Activated B cell treated with CpG ODN at 0.5 μM for 24 hours (primary cell): ENCODE measurements at regions not wholly inside any gene's neighbourhood (a gene's known extent, or its start where the extent isn't known, plus 50 kb on each side); places are given as distances from the start of the nearest gene placed in this dataset.

Experiments used
- ATAC-seq: fragments of 200-7000 bp; cut with Tn5 transposase; one replicate; pipeline ENCODE4 v1.10.0; 2021; ENCODE audit warnings: low read depth, mild to moderate bottlenecking, moderate library complexity
- CTCF ChIA-PET: fragments of 350-600 bp; sonication (Branson Sonifier 250); formaldehyde crosslinking; loops from one replicate; lab custom pipeline; 2021; ENCODE audit warnings: antibody characterized with exemption; lab: Charles Lee
- POLR2A ChIA-PET: fragments of 350-600 bp; sonication (Branson Sonifier 250); formaldehyde crosslinking; loops from one replicate; lab custom pipeline; 2021; ENCODE audit warnings: antibody characterized with exemption; lab: Charles Lee
- DNase-seq: peaks from one replicate; pipeline ENCODE4 v3.0.0; 2022
- H3K27ac Mint-ChIP-seq: one replicate; pipeline ENCODE4 v1.8.0; 2020; ENCODE audit warnings: mixed read lengths
- H3K27me3 Mint-ChIP-seq: one replicate; pipeline ENCODE4 v1.8.0; 2021; ENCODE audit warnings: mixed read lengths
- H3K36me3 Mint-ChIP-seq: one replicate; pipeline ENCODE4 v1.8.0; 2021; ENCODE audit warnings: low read depth, mixed read lengths
- H3K4me1 Mint-ChIP-seq: one replicate; pipeline ENCODE4 v1.8.0; 2021; ENCODE audit warnings: mixed read lengths
- H3K4me3 Mint-ChIP-seq: one replicate; pipeline ENCODE4 v1.8.0; 2020; ENCODE audit warnings: mild to moderate bottlenecking, mixed read lengths
- H3K9me3 Mint-ChIP-seq: one replicate; pipeline ENCODE4 v1.8.0; 2020; ENCODE audit warnings: mixed read lengths
- intact Hi-C: fragments of 100-400 bp; cut with micrococcal nuclease; formaldehyde crosslinking; loops from one replicate; pipeline ENCODE4 v1.15.1; 2024
- TF ChIP-seq, protein P1 (sequence below): fragments of 200-600 bp; IDR thresholded peaks from one replicate; pipeline ENCODE4 v1.8.0; 2022; ENCODE audit warnings: antibody characterized with exemption, mild to moderate bottlenecking

DNA sequence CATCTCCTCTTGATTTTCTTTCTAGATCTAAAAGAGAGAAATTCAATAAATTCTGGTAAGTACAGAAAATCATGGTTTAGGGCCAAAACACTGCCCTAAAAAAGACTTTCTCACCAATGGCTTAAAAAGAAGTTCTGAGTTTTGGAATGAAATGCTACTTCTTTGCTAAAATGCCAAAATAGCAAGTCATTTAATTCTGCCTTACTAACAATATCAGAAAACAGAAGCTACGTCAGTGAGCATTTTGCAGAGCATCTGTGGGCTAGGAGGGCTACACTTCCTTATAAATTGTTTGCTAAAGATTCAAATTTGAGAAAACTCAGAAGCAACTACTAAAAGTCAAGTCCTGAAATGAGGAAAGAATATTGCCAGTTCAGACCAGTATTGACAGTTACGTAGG lies 560.8 kb upstream of the CELF2 start:
- Mint-ChIP-seq H3K27ac (no peak overlapping the region), H3K36me3 (no peaks in the 10 kb centered on the region), H3K27me3 (no peaks in the 10 kb centered on the region), H3K4me1 (no peaks in the 10 kb centered on the region), H3K9me3 (peaks cover 3% of the 10 kb centered on the region), H3K4me3 (no peak overlapping the region)
- no peak for ATAC-seq
- CTCF ChIA-PET, result no interaction called here
- POLR2A ChIA-PET, result no interaction called here
- DNase-seq, result no peak
- intact Hi-C loops, result no loop called here
- TF ChIP-seq, protein P1, sequence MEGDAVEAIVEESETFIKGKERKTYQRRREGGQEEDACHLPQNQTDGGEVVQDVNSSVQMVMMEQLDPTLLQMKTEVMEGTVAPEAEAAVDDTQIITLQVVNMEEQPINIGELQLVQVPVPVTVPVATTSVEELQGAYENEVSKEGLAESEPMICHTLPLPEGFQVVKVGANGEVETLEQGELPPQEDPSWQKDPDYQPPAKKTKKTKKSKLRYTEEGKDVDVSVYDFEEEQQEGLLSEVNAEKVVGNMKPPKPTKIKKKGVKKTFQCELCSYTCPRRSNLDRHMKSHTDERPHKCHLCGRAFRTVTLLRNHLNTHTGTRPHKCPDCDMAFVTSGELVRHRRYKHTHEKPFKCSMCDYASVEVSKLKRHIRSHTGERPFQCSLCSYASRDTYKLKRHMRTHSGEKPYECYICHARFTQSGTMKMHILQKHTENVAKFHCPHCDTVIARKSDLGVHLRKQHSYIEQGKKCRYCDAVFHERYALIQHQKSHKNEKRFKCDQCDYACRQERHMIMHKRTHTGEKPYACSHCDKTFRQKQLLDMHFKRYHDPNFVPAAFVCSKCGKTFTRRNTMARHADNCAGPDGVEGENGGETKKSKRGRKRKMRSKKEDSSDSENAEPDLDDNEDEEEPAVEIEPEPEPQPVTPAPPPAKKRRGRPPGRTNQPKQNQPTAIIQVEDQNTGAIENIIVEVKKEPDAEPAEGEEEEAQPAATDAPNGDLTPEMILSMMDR, result no peak

DNA sequence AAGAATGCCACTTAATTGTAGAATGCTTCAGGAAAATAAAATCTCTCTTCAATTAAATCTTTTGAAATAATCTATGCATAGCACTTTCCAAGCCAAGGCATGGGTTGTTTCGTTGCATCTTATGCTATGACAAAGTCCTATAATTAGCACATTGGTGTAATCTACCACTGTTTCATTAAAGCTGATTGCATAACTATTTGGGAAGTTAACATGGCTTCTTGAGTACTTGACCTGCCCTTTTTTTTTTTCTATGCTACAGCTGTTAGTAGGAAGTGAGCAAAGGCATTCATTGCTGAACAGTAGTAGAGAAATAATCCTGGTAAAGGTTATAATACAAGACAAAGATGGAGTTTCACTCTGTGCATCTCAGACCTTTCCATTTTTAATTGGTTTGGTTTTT lies 557.2 kb upstream of the CELF2 start:
- no peak overlapping the region for H3K4me3 Mint-ChIP-seq
- intact Hi-C loops, result no loop called here

DNA sequence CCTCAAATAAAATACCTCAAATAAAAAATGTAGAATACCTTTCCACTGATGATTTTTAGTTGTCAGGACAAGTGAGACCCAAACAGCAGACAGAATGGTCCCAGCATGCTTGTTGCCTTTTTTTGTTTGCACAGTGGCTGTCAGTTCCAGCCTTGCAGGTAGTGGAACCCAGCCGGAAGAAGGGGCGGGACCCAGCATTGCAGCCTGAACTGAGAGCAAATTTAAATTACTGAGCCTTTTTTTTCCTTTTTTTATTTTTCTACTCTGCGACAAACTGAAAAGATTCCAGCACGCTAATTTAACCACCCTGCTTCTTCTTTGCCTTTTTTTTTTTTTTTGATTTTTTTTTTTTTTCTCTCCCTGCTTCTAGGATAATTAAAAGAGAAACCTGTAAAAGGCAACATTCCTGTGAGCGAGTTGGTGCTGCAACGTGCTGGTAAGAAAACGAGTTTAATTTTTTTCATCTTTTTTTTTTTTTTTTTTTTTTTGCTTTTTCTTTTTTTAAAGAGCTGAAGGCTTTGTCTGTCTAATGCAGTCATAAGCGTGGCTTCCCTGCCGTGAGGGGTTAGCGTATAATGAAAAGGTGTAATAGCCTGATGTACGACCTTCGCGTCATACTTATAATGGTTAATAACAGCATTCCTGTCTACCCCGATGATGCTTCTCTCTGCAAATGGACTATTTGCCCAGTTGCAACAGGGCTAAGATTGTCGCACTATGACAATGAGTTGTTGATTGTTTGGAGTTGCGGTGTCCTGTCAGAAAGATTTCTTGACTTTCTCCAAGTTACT lies 555.3 kb upstream of the CELF2 start:
- Mint-ChIP-seq H3K9me3 (no peaks in the 10 kb centered on the region), H3K27ac (no peak overlapping the region), H3K27me3 (no peaks in the 10 kb centered on the region), H3K4me1 (no peaks in the 10 kb centered on the region), H3K36me3 (no peaks in the 10 kb centered on the region), H3K4me3 (no peak overlapping the region)
- ATAC-seq, result no peak
- DNase-seq, result no peak
- TF ChIP-seq, protein P1, result no peak
- POLR2A ChIA-PET, result no interaction called here
- CTCF ChIA-PET, result no interaction called here
- intact Hi-C loops, result no loop called here

More for the DNA sequence above, 557.2 kb upstream of the CELF2 start:
- Mint-ChIP-seq H3K9me3 (no peaks in the 10 kb centered on the region), H3K36me3 (no peaks in the 10 kb centered on the region), H3K4me1 (no peaks in the 10 kb centered on the region), H3K27ac (no peak overlapping the region), H3K27me3 (no peaks in the 10 kb centered on the region)
- TF ChIP-seq, protein P1, result no peak
- POLR2A ChIA-PET, result no interaction called here
- no peak for ATAC-seq
- CTCF ChIA-PET, result no interaction called here
- no peak for DNase-seq

DNA sequence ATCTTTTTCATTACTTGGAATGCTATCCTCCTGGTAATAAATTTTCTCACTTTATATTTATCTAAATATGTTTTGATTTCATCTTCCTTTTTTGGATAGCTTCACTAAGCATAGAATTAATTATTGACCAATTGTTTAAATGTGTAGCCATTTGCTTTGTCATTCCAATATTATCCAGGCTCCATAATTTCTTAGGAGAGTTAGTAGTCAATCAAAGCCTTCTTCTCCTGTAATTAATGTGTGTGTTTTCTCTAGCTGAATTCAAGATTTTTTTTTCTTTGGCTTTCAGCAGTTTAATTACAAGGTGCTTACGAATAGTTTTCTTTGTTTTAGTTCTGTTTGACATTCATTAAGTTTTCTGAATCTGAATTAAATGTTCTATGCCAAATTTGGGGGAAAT lies 545.9 kb upstream of the CELF2 start:
- intact Hi-C loops, result no loop called here
- no peaks in the 10 kb centered on the region for H3K4me1 Mint-ChIP-seq
- ATAC-seq, result no peak
- no peaks in the 10 kb centered on the region for H3K36me3 Mint-ChIP-seq
- H3K4me3 Mint-ChIP-seq, result no peak overlapping the region
- TF ChIP-seq, protein P1, result no peak
- DNase-seq, result no peak
- POLR2A ChIA-PET, result interaction anchor here (0.5 kb wide), 1 partner anchor 43 kb away, joined by 3 read pairs; no protein-coding TSS in a partner anchor
- H3K9me3 Mint-ChIP-seq, result peaks cover 7% of the 10 kb centered on the region
- CTCF ChIA-PET, result no interaction called here
- no peak overlapping the region for H3K27ac Mint-ChIP-seq
- no peaks in the 10 kb centered on the region for H3K27me3 Mint-ChIP-seq

DNA sequence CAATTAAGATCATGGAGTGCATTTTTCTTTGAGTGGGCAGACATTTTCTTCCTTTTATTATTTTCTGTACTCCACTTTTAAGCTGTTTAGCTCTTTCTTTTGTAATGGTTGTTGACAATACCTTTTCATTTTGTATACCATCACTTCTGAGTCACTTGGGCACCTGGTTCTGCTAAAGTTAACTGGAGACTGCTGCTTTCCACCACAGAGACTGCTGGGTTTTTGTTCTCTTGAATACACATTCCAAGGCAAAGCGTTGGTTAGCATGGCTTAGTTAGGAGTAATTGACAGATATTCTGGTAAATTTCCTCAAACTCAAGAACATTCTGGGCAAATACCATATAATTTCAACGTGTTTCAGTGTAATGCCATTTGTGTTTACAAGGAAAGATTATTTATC lies 541.9 kb upstream of the CELF2 start:
- H3K4me3 Mint-ChIP-seq, result no peak overlapping the region
- no peaks in the 10 kb centered on the region for H3K36me3 Mint-ChIP-seq
- ATAC-seq, result no peak
- ChIA-PET CTCF (no interaction called here), POLR2A (no interaction called here)
- peaks cover 7% of the 10 kb centered on the region for H3K9me3 Mint-ChIP-seq
- H3K4me1 Mint-ChIP-seq, result no peaks in the 10 kb centered on the region
- intact Hi-C loops, result no loop called here
- H3K27ac Mint-ChIP-seq, result no peak overlapping the region
- peaks cover 2% of the 10 kb centered on the region for H3K27me3 Mint-ChIP-seq
- TF ChIP-seq, protein P1, result no peak
- no peak for DNase-seq
